NCI-H226 (cell line): ENCODE measurements at regions not wholly inside any gene's neighbourhood (a gene's known extent, or its start where the extent isn't known, plus 50 kb on each side); places are given as distances from the start of the nearest gene placed in this dataset.
A peak's percentile ranks its signal among the peaks of the same experiment; 100 is the strongest.

Source experiments
- DNase-seq: peaks from one replicate; pipeline ENCODE4 v3.0.0-alpha.2; 2015

DNA sequence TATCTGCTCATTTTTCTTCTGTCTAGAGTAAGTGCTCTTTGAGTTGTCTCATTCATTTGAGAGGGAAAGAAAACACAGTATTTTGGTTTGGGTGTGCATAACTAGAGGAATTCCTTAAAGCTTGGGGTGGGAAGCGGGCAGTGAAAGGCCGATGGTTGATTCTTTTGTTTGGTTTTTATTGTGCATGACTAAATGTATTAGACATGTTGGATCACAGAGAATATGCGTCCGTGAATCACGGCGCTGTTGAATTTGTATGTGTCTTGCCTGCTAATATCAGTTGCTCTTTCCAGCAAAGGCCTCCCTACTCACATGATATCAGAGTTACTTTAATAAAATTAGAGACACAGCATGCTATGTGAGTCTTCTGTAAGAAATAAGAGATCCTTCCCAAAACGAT lies 180.0 kb downstream of the CHD9NB start:
- no peak for DNase-seq

DNA sequence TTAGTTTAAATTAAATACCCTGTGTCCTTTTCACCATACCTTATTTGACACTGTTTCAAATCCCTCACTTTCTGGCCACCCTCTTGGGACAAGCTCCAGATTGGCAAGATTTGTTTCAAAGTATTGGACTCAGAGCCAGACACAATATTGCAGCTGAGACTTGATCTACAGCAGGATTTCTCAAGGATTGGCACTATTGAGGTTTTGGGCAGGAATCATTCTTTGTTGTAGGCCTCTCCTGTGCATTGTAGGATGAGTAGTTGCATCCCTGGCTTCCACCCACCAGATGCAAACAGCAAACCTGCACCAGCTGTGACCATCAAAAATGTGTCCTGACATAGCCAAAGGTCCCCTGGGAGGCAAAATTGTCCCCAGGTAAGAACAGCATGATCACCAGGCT lies 181.2 kb downstream of the CHD9NB start:
- no peak for DNase-seq

DNA sequence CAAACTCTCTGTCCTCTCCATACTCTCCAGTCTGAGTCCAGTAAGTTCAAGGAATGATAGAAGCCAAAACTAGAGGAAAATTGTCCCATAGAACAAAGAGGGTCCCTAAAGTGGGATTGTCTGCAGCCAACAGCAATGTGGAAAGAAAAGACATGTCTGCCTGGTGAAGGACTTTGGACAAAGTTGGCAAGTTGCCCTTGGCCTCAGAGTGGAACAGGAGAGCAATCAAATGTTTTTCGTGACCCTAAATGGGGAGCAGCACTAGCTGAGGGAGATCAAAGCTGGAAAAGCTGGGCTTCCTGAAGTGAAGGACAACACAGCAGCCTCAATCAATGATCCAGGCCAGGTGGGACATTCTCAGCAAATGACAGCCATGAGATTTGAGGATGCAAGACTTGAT lies 183.5 kb downstream of the CHD9NB start:
- DNase-seq = no peak

DNA sequence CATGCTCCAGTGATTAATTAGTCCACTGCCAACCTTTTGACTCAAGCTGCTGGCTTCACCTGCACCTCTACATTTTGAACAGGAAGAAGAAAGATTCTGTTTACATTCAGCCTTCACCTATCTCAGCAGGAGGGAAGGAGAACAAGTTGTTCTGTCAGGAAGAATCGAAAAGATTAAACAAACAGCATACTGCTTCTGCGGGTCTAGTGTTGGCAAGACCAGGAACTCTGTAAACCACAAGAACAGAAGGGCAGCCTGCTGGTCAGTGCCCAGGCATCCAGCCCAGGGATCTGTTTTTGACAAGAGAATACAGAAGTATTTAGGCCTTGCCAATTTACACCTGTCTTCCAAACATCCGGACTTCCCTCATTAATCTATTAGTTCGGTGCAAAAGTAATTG lies 189.7 kb downstream of the CHD9NB start:
- no peak for DNase-seq

DNA sequence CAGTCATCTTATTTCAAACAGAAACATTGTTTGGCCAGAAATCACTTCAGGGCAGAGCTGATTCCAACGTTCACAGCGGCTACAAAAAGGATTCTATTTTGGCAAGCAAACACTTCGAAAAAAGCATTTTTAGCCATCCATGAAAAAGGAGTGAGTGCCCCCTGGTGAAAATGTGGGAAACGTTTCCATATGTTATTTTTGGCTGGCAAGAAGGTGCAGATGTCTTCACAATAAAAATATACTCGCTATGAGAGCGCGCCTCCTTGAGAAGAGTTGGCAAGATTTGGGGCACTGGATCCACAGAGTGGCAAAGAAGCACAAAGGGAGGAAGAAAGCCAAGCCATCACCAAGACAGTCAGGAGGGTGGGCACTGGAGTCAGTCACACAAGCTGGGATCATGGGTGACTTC lies 191.1 kb downstream of the CHD9NB start:
- DNase-seq = no peak

DNA sequence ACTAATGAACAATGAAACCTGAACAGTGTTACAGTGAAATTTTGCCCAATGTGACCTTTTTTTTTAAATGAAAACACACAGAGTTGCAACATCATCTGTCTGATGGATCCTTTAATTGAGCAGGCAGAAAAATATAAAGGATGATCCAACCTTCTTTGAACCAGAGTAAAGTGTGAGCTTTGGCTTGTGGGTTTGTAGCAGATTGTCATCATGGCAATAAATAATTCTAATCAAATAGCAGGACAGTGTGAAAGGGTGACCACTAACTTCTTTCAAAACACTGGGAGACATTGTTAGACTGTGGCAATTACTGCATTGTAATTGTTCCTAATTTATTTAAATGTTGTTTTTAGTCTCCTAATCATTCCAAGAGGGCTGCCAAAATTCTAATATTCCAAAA lies 197.2 kb downstream of the CHD9NB start:
- DNase-seq = no peak

DNA sequence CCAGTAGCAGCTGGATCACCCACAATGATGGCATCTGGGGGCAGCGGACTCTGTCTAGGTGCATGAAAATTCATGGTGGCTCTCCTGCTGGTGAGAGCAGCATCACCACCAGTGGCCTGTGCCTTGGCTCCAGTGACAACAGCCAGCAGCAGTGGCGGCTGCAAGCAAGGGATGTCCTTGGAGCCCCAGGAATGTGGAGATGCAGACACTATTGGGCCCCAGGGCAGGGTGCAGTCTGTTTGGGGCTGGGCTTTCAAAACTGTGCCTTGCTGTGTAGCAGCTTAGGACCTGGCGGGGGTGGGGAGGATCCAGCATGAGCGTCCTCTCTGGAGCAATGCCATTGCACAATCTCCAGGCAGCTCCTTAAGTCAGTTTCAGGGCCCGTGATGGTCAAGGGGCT lies 199.7 kb downstream of the CHD9NB start:
- no peak for DNase-seq

DNA sequence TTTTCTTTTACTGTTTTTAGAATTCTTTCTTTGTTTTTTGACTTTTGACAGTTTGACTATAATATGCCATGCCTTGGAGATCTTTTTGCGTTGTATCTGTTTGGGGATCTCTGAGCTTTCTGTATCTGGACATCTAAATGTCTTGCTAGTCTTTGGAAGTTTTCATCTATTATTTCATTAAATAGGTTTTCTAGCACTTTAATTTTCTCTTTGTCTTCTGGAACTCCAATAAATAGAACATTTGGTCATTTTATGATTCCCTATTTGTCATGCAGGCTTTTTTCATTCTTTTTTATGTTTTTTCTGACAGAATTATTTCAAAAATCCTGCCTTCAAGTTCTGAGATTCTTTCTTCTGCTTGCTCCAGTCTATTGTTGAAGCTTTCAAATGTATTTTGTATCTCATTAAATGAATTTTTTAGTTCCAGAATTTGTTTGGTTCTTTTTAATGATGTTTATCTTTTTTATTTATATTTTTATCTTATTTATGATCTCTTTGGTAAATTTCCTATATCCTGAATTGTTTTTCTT lies 201.4 kb downstream of the CHD9NB start:
- DNase-seq = no peak

DNA sequence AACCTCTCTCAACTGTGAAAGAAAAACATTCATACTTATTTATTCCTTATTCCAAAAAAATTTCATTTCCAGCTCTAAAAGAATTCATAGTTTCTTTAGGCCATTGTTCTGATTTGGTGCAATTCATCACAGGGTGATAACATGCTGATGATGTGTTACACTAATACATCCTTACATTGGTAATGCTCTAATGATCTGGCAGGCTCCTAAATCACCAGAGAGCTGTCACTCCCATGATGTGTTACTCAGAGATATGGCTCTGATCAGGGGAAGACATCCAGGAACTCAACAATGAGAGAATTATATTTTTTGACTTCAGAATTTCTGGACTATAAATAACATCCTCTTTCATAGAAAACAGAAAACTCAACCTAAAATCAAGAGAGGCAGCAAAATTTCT lies 209.3 kb downstream of the CHD9NB start:
- DNase-seq = no peak

DNA sequence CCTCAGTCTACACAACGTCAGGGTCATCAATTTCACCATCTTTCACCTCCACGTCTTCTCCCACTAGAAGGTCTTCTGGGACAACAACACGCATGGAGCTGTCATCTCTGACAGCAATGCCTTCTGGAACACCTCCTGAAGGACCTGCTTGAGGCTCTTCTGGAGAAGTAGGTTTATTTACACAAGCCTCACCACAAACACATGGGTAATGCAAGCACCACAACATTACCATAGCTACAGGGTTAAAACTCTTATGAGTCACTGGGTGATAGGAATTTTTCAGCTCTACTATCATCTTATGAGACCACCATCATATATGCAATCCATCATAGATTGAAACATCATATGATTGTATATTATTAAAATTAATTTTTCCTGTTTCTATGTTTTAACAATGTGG lies 215.4 kb downstream of the CHD9NB start:
- DNase-seq = no peak

DNA sequence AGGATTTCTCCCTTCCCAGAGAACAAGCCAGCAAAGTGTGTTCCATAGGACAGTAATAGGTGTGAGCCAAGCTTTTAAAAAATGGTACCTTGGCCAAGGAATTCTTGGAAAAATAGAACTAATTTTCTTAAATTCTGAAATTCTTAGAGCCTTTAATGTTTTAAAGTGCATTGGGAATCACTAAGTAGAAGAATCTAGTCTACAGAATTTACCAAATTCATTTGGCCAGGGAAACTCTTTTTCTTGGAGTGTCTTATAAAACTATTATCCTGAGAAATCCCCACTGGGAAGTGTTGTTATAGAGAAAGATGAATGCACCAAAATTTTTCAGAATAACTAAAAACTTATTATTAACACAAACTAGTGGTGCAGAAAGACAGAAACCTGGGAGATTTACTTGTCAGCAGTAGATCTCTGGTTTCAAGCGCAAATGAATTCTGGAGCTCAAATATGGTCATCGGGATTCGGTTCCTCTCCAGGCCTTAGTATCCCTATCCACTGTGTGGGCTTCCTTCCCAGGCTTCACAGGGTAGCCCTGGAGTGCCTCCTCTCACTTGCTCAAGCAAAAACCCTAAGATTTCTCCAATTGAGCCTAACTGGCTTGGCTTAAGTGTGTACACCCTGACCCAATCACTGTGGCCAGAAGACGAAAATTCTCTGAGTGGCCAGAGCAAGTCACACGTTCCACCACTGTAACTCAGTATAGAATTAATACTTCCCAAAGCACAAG lies 217.8 kb downstream of the CHD9NB start:
- DNase-seq = no peak

DNA sequence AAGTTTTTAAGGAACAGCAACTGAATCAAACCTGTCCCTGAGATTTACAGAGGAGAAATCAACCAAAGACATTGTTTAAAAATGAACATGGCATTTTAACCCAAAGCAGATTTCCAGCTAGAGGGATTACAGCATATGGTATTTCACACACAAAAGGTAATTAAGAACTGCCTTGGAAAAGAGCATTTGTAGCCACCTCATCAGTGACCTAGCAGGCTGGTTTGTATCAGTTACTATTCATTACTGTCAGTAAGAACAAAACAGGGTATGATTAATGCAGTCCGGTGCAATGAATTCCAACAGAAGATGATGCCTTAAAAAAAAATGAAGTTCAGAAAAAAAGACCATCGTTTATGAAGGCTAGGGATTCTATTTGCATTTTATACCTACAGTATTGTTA lies 219.9 kb downstream of the CHD9NB start:
- DNase-seq = no peak

DNA sequence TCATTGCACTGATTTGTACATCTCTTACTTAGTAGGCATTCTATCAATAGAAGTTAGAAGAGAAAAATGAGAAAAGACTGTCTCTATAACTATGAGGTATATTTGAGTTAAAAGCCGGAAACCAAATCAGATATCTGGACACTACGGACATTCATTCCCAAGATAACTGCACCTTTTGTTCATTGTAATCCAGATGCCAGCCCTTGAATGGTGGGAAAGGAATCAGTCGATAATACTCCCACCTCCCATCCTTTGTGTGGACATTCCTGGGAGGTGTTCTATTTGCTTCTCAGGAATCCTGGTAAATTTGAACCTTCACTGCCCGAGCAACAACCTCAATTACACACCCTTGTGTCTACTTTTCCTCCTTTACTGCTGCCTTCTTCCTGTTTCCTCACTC lies 225.2 kb downstream of the CHD9NB start:
- DNase-seq = no peak

DNA sequence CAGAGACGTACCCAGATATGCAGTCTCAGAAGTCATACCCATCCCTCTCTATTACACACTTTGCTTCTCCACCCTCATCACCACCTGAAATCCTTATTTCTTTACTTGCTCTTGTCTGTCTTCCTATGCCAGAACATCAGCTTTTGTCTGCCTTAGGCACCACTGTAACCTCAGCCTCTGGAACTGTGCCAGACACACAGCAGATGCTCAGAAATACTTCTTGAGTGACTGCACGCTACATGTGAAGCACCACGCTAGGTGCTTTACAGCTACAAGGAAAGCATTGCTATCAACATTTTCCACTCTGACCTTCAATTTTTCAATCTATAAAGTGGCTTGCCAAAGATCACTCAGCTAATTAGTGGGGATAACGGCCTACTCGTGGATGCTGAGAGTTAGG lies 226.8 kb downstream of the CHD9NB start:
- DNase-seq = no peak

DNA sequence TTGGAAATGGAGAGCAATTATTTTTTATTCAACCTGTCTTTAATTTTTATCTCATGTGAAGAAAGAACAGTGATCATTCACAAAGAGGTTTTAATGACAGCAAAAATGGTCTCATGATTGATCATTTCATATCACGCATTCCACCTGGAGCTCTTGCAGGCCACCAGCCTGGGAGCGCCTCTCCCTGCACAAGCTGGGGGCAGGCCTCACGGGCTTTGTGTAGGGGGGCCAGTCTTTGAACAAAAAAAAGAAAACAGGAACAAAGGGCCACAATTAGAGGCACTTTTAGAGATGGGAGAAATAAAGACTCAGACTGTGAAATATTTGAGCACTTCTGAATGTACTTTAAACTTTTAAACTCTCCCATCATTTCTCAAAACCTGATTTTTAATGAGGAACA lies 232.9 kb downstream of the CHD9NB start:
- no peak for DNase-seq

DNA sequence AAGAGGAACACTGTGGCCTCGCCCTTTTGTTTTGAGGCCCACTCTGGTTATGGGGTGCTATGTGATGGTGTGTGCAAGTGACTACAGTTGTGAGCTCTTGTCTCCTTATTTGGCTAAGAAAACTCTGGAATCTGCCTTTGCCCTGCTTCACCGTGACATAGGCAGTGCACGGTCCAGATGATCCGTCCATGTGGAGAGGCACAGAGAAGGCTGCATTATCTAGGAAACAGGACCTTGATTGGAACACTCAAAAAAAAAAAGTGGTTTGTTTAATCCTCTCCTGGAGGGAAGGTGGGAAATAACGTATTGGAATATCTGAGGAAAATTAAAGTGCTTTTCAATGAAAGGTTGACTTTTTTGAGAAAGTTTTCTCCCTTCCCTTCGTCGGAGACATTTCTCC lies 233.3 kb downstream of the CHD9NB start:
- DNase-seq = no peak

DNA sequence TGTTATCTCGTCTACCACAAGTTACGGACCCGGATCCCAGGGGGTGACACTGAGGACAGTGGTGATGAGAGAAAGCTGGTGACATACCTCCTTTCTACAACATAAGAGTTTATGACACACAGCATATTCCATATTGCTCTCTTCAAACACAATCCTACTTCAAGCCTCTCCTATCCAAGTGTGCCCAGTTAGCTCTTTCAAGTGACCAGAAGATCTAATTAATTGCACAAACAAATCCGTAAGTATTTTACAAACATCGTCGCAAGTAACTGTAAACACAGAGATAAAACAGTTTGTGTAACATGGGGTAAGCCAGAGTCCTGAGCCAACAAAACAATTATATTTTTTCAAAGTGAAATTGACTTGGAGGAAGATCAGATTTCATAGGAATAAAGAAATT lies 235.0 kb downstream of the CHD9NB start:
- DNase-seq = no peak

DNA sequence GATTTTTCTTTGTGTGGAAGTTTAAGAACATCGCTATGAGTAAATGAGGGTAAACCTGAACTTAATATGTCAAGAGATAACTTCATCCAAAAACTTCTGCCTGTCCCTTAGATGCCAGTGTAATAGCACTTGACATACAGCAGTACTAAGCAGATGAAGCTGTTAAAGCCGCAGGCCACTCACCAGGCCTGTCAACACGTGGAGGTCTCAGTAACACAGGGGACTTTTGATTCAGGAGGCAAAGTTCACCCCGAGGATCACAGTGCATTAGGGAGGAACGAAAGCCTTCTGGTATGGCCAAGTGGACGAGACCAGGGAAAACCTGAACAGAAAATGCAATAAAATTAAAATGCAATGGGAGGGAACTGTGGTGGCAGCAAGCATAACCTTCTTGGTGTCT lies 235.7 kb downstream of the CHD9NB start:
- no peak for DNase-seq

DNA sequence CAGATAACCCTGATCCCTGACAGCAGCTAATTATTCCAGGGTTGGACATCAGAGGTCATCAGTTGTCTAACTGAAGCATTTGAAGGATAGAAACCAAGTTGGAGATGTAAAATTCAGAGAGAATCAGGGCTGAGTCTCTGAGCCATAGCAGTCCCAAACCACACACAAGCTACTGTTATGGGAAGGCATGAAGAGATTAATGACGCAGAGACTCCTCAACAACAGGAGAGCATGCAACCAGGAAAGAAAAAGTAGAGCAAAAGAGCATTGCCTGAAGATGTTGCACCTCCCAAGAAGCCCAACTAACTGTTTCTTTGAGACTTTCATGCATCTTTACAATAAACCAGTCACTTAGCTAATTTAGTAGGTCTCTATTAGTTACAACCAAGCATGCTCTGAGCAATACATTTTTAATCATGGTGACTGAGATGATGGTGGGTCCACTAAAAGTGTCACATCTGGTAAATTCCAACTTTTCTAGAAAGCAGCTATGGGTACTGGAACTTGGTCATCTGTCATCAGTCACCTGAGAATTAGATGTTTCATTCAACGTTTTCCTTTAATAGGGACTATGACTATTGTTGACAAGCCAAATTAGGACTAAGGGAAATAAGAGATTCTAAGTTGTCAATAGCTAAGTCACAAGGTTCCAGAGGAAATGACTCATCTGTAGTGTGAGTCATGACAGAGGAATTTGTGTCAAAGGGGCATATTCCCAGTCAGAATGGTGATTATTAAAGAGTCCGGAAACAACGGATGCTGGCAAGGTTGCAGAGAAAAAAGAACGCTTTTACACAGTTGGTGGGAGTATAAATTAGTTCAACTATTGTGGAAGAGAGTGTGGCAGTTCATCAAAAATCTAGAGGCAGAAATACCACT lies 239.8 kb downstream of the CHD9NB start:
- peak; percentile 6 for DNase-seq

DNA sequence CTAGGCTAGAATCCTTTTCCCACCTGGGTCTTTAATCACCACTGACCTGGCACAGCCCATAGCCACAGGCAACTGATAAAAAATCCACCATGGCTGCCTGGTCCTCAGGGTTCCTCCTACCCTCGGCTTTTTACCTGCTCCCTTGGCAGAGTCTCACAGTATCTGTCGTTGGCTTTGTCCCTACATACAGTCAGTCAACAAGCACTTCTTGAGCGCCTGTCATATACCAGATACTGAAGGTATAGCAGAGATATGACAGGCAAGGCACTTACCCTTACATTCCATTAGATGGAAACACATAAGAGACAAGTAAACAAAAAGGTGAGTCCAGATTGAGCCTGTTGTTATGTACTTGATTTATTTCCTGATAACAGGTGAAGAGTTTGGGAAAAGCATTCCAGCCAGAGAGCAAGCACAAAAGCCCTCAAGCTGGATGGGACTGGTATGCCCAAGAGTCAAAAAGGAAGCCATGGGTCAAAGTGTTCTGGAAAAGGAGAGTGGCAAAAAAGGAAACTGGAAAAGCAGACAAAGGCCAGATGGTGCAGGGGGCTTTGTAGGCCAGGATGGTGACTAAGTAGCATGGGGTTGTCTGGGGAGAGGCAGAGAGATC lies 247.0 kb downstream of the CHD9NB start:
- no peak for DNase-seq

DNA sequence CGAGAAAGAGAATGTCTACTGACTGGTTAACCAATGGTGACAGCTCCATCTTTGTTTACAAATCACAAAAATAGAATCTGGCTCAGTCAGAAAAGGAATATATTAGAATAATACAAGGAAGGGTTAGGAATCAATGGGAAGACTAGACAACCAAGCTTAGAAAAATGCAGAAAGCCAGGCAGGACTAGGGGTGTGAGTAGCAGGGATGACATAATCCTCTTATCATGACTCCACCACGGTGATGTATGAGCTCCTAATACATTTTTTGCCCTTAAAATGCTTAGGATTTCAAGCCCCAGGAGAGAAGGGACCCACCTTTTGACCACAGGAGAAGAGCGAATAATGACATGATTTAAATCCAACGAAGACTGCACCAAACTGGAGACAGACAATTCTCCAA lies 252.3 kb downstream of the CHD9NB start:
- no peak for DNase-seq

DNA sequence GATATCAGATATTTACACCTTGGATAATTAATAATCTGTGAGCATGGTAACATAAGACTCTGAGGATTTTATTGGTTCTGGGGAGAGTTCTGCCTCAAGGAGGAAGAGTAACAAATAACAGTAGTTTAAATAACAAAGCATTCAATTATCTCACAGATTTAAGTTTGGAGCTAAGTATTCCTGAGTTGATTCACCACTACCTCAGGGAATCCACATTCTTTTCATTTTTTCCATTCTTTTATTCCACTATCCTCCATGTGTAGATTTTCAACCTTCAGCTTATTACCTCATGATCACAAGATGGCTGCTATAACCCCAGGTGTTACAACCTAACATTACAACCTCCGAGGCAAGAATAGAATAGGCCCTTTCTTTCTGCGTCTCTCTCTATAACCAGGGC lies 252.2 kb upstream of the TOX3 start:
- no peak for DNase-seq

DNA sequence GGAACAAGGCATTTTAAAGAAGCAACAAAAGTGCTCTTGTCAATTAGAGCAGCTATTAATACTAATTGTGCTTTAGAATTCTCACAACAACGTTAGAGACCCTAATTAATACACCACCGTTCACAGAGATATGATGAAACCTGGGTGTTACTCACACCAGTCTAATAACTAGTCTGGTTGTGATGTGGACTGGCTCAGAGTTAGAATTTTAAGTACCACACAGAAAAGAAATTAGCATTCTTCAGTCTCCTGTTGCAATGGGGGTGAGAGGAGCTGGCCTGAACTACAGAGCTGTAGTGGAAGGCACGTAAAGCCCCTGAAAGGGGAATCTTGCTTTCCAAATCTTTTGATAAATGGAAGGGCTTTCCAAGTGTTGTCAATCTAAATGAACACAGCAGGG lies 240.8 kb upstream of the TOX3 start:
- no peak for DNase-seq

DNA sequence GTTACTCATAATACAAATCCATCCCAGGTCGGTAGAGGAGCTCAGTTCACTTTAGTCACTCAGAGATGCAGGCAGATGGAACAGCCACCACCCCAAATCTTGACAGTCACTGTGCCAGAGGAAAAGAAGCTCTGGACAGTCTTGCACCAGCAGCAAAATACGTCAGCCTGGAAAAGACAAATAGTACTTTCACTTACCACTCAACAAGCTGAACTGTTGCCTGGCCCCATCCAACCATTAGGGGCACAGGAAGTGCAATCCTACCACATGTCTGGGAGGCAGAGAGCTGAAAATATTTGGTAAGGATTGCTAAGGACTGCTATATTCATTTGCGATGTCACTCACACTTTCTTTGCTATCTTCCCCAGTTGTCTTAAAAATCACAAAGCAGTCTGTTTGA lies 239.1 kb upstream of the TOX3 start:
- no peak for DNase-seq
